OCI-LY3 (cell line): ENCODE measurements at regions not wholly inside any gene's neighbourhood (a gene's known extent, or its start where the extent isn't known, plus 50 kb on each side); places are given as distances from the start of the nearest gene placed in this dataset.

Experiments
- H2AFZ ChIP-seq: fragments of 200-600, 300-600 bp; shearing (Covaris generic); 2 replicates; pipeline ENCODE4 v1.6.0; 2014; ENCODE audit warnings: antibody characterized with exemption, low read depth, low read length
- H3K27ac ChIP-seq: fragments of 200-600, 300-600 bp; sonication (generic); 2 replicates; pipeline ENCODE4 v1.5.1; 2014; ENCODE audit warnings: mild to moderate bottlenecking, low read length, moderate library complexity, mixed read lengths
- H3K27me3 ChIP-seq: fragments of 200-600, 300-600 bp; sonication (generic); 2 replicates; pipeline ENCODE4 v1.6.1; 2014; ENCODE audit warnings: low read depth, low read length, mixed read lengths
- H3K36me3 ChIP-seq: fragments of 200-600, 300-600 bp; sonication (generic); replicated peaks from 2 replicates; pipeline ENCODE3; 2014; ENCODE audit warnings: low read depth, low read length, mixed read lengths
- H3K4me1 ChIP-seq: fragments of 300-600, 200-600 bp; sonication (generic); 2 replicates; pipeline ENCODE4 v1.6.1; 2014; ENCODE audit warnings: low read length, mixed read lengths
- H3K4me2 ChIP-seq: fragments of 200-600, 300-600 bp; sonication (generic); 2 replicates; pipeline ENCODE4 v1.6.1; 2014; ENCODE audit warnings: low read length, mixed read lengths
- H3K4me3 ChIP-seq: fragments of 300-600, 200-600 bp; sonication (generic); 2 replicates; pipeline ENCODE4 v1.5.1; 2014; ENCODE audit warnings: antibody characterized with exemption, mild to moderate bottlenecking, low read length, moderate library complexity
- H3K79me2 ChIP-seq: fragments of 300-600, 200-600 bp; shearing (Covaris generic); 2 replicates; pipeline ENCODE4 v1.6.1; 2014; ENCODE audit warnings: mild to moderate bottlenecking, low read length, mixed read lengths
- H3K9ac ChIP-seq: fragments of 300-600, 200-600 bp; shearing (Covaris generic); 2 replicates; pipeline ENCODE4 v1.6.0; 2014; ENCODE audit warnings: mild to moderate bottlenecking, low read length, moderate library complexity
- H3K9me3 ChIP-seq: fragments of 200-600, 300-600 bp; shearing (Covaris generic); 2 replicates; pipeline ENCODE4 v1.6.1; 2014; ENCODE audit warnings: low read length, mixed read lengths; ENCODE audit not compliant: insufficient read depth
- H4K20me1 ChIP-seq: fragments of 200-600, 300-600 bp; sonication (generic); 2 replicates; pipeline ENCODE4 v1.6.1; 2016; ENCODE audit warnings: low read length, mixed read lengths; ENCODE audit not compliant: insufficient read depth
- EZH2phosphoT487 ChIP-seq: fragments of 200-600 bp; shearing (Covaris generic); IDR thresholded peaks from 2 replicates; pipeline ENCODE4 v1.6.1; 2018; ENCODE audit warnings: antibody characterized with exemption, mixed run types, low read depth
- TF ChIP-seq, protein P1 (sequence below): fragments of 200-600, 300-600 bp; sonication (generic); IDR thresholded peaks from 2 replicates; pipeline ENCODE4 v1.5.1; 2014; ENCODE audit warnings: antibody characterized with exemption, low read length, low read depth

DNA sequence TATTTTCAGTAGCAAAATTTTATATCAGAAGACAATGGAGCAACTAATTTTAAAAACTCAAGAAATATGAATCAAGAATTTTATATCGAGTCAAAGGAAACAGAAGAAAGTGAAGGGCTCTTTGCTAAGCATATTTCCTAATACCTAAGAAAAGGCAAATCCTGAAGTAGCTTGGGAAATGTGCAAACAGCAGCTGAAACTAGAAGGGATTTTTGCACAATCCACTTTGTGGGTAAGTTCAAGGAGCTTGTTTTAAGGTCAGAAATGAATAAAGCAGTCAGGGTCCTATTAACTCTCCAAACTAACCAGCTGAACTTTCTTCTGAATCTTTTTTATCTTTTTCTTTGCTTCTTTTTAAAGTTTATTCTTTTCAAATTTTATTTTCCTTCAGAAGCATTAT is 500.9 kb upstream of the CXorf51A start:
- no peak overlapping the region for H3K4me2 ChIP-seq
- no peak for TF ChIP-seq EZH2phosphoT487
- TF ChIP-seq, protein P1, sequence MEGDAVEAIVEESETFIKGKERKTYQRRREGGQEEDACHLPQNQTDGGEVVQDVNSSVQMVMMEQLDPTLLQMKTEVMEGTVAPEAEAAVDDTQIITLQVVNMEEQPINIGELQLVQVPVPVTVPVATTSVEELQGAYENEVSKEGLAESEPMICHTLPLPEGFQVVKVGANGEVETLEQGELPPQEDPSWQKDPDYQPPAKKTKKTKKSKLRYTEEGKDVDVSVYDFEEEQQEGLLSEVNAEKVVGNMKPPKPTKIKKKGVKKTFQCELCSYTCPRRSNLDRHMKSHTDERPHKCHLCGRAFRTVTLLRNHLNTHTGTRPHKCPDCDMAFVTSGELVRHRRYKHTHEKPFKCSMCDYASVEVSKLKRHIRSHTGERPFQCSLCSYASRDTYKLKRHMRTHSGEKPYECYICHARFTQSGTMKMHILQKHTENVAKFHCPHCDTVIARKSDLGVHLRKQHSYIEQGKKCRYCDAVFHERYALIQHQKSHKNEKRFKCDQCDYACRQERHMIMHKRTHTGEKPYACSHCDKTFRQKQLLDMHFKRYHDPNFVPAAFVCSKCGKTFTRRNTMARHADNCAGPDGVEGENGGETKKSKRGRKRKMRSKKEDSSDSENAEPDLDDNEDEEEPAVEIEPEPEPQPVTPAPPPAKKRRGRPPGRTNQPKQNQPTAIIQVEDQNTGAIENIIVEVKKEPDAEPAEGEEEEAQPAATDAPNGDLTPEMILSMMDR: no peak
- no peak overlapping the region for H3K27ac ChIP-seq
- no peaks in the 10 kb centered on the region for H3K9me3 ChIP-seq
- H2AFZ ChIP-seq: no peak overlapping the region
- no peaks in the 10 kb centered on the region for H3K27me3 ChIP-seq
- no peaks in the 10 kb centered on the region for H3K79me2 ChIP-seq
- no peaks in the 10 kb centered on the region for H4K20me1 ChIP-seq
- H3K9ac ChIP-seq: no peak overlapping the region
- H3K36me3 ChIP-seq: no peaks in the 10 kb centered on the region
- H3K4me1 ChIP-seq: no peaks in the 10 kb centered on the region
- H3K4me3 ChIP-seq: no peak overlapping the region
